Kidney epithelial cell (primary cell): ENCODE measurements at regions not wholly inside any gene's neighbourhood (a gene's known extent, or its start where the extent isn't known, plus 50 kb on each side); places are given as distances from the start of the nearest gene placed in this dataset.
"Not testable (repeated sequence)": the region's sequence is repeated elsewhere in the genome, so short reads cannot be mapped to it uniquely, and the experiment has no call there.

Experiments
- DNase-seq: peaks from one replicate; pipeline ENCODE4 v3.0.0-alpha.2; 2010; ENCODE audit warnings: low read depth
- H3K27me3 ChIP-seq: 2 replicates; pipeline ENCODE4 v1.6.0; 2011; ENCODE audit warnings: low read length; ENCODE audit not compliant: control insufficient read depth, insufficient read depth
- H3K36me3 ChIP-seq: 2 replicates; pipeline ENCODE4 v1.5.1; 2011; ENCODE audit warnings: low read length; ENCODE audit not compliant: control insufficient read depth, insufficient read depth
- H3K4me3 ChIP-seq: 2 replicates; pipeline ENCODE4 v1.5.1; 2011; ENCODE audit warnings: low read depth, mild to moderate bottlenecking, control low read depth, low read length
- TF ChIP-seq, protein P1 (sequence below): IDR thresholded peaks from 2 replicates; pipeline ENCODE4 v1.5.1; 2011; ENCODE audit warnings: mild to moderate bottlenecking, moderate library complexity, low read length, control low read depth, inconsistent platforms; ENCODE audit not compliant: insufficient read depth, poor library complexity, severe bottlenecking

DNA sequence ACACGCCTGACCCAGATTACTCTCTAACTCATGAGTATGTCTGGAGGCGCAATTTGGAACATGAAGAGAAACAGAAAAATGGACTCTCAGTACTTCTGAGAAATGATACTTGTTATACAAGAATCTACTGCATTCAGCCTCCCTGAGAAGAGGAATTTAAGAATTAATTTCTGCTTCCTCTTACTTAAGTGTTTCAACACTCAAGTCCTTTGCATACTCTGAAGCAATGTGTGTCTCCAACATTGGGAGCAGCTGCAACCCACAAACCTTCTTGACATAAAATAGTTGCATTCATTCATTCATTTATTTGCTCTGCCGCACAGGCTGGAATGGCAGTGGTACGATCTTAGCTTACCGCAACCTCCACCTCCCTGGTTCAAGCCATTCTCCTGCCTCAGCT lies 199.8 kb downstream of the NPIPA7 start:
- Histone ChIP-seq H3K27me3 (no peaks in the 10 kb centered on the region), H3K36me3 (no peaks in the 10 kb centered on the region), H3K4me3 (no peak overlapping the region)
- DNase-seq, result no peak
- TF ChIP-seq, protein P1, sequence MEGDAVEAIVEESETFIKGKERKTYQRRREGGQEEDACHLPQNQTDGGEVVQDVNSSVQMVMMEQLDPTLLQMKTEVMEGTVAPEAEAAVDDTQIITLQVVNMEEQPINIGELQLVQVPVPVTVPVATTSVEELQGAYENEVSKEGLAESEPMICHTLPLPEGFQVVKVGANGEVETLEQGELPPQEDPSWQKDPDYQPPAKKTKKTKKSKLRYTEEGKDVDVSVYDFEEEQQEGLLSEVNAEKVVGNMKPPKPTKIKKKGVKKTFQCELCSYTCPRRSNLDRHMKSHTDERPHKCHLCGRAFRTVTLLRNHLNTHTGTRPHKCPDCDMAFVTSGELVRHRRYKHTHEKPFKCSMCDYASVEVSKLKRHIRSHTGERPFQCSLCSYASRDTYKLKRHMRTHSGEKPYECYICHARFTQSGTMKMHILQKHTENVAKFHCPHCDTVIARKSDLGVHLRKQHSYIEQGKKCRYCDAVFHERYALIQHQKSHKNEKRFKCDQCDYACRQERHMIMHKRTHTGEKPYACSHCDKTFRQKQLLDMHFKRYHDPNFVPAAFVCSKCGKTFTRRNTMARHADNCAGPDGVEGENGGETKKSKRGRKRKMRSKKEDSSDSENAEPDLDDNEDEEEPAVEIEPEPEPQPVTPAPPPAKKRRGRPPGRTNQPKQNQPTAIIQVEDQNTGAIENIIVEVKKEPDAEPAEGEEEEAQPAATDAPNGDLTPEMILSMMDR, result no peak

DNA sequence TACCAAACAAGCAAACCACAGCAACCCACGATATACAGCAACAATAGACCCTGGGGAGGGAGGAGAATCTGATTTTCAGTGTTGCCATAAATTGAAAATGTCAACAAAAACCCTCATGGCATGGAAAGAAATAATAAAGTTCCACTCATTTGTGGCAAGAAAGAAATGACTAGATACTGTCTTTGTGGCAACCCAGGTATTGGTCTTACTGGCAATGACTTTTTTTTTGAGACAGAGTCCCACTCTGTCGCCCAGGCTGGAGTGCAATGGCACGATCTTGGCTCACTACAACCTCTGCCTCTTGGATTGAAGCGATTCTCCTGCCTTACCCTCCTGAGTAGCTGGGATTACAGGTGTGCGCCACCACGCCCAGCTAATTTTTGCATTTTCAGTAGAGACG lies 204.0 kb downstream of the NPIPA7 start:
- not testable (repeated sequence) for H3K36me3 ChIP-seq, H3K27me3 ChIP-seq, H3K4me3 ChIP-seq, DNase-seq

DNA sequence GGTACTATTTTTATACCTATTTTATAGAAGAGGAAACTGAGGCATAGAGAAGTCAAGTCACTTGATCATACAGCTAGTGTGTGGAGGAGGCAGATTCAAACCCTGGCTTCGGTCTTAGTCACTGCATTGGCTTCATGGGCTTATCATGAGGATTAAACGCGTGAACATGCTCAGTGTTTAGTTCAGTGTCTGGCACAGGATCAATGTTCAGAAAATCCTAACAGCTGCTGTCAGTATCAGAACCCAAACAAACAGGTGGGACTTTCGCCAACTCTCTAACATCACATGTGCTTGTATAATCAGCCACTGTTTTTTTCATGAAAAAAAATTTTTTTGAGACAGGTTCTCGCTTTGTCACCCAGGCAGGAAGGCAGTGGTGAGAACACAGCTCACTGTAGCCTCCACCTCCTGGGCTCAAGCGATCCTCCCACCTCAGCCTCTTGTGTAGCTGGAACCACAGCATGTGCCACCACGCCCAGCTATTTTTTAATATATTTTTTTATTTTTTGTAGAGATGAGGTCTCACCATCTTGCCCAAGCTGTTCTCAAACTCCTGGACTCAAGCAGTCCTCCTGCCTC lies 207.2 kb downstream of the NPIPA7 start:
- not testable (repeated sequence) for DNase-seq, H3K4me3 ChIP-seq, H3K27me3 ChIP-seq, H3K36me3 ChIP-seq

DNA sequence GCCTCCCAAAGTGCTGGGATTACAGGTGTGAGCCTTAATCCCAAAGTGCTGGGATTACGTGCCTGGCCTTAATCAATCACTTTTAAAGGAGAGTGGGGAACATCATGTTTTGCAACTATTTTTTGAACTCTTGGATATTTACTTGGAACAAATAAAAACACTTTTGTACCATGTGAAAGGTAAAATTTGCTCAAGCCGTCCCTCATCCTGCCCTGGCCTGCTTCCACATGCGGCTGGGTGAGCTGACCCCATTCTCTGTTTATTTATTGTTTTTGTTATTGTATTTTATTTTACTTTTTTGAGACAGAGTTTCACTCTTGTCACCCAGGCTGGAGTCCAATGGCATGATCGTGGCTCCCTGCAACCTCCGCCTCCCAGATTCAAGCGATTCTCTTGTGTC lies 208.0 kb downstream of the NPIPA7 start:
- not testable (repeated sequence) for H3K4me3 ChIP-seq, DNase-seq, H3K36me3 ChIP-seq, H3K27me3 ChIP-seq

DNA sequence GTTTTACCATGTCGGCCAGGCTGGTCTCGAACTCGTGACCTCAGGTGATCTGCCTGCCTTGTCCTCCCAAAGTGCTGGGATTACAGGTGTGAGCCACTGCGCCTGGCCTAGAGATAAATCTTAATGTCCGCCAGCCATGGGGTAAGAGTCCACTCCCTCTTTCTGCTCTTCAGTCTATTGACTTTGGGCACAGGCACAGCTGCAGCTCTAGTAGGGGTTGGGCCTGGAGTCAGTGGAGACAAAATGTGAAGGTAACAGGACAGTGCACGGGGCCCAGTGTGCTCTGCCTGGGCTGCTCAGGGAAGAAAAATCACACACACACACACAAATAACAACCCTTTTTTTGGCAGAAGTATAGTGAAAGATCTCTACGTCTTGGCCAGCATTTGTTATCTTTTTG lies 209.5 kb downstream of the NPIPA7 start:
- H3K27me3 ChIP-seq, H3K36me3 ChIP-seq, H3K4me3 ChIP-seq, DNase-seq: not testable (repeated sequence)

DNA sequence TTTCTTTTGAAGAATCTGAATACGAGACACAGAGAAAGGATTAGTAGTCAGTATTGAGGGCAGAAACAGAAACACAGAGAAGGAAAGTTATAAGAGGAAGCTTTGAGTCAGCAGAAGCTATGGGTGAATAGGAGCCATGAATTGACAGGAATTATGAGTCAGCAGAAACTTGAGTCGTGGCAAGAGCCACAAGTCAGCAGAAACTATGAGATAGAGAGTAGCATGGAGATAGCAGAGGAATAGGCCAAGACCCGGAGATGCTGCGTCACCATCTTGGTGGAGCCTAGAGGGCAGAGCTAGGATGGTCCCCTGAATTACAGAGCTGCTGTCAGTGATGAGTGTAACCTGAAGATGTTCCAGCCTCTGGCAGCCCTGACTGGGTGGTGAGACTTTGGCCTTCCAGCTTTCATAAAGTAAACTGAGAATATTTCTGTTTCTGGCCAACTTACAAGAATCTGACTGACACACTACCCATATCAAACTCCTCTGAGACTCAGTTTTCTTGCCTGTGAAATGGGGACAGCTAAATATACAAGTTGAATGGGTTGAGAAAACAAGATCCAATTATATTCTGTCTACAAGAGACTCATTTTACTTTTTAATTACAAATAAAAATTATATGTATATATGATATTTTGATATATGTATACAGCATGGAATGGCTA lies 211.8 kb downstream of the NPIPA7 start:
- not testable (repeated sequence) for H3K4me3 ChIP-seq, DNase-seq, H3K27me3 ChIP-seq, H3K36me3 ChIP-seq

DNA sequence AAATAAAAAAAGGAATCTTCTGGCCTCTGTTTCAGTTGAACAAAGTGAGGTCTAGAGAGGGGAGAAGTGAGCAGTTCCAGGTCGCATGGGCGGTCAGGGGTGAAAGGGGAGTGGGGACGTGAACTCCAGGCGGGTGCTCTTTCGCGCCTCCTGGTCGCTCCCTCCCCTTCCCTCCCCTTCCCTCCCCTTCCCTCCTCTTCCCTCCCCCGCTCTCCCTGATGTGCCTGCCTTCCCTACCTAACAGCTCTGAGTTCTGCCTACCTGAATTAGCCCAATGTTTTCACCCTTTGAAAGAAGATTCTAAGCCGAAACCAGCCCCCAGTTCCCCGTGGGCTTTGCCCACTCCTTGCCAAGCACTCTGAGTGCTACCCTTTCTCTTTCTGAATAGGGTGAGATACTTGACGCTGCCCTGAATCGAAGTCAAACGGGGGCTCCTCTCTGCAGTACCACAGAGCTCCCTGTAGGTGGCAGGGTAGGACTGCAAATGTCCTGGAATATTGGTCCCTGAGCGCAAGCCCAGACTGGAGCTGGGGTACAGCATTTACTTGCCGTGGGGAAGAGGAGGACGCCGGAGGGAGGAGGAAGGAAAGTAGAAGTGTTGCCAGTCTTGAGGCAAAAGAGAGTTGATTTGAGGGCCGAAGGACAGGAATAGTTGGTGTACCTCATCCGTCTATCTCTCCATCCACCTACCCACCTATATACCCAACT lies 214.4 kb downstream of the NPIPA7 start:
- TF ChIP-seq, protein P1, result peak; percentile 43
- not testable (repeated sequence) for H3K36me3 ChIP-seq, H3K4me3 ChIP-seq, H3K27me3 ChIP-seq, DNase-seq

DNA sequence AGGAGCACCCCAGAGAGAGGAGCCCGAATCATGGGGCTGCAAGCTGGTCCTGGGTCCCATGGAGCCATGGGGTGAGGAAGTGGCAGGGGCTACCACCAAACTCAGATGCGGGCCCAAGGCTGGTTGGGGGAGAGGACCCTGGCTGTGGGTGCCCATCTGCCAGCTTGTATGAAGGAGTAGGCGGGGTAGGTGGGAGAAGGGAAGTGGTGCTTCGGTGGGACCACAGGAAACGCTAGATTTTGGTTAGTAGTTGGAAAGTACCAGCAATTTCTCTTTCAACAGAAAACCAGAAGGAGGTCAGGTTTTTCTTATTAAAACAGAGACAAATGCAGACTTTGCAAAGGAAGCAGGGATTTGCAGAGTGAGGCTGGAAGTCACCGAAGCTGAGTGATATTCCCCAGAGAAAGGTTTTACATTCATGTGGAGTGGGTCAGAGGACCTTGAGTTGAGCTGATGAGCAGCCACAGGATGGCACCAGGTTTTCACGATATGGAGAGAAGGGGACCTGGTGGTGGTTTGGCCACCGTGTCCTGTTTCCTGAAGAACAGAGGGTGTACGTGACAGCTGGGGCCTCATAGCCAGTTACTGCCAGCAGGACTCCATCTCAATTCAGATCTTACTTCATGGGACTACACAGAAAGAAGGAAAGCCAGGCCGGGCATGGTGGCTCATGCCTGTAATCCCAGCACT lies 216.2 kb downstream of the NPIPA7 start:
- DNase-seq, H3K36me3 ChIP-seq, H3K4me3 ChIP-seq, H3K27me3 ChIP-seq: not testable (repeated sequence)

DNA sequence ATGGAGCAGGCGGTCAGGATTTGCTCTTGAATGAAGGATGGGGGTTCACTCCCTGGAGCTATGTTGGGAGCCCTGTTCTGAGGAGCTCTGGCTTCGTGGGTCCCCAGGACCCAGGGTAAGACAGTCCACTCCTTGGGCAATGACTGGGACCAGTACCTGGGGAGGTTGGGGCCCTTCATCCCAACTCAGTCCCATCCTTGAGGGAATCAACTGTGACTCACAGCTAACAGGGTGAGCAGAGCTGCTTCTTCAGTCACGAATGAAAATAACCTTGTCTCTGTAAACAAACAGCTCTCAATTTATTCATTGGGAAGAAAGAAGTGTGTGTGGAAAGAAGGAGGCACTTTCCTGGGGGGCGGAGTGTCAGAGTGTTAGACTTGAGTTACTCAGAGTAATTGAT lies 222.3 kb downstream of the NPIPA7 start:
- not testable (repeated sequence) for H3K4me3 ChIP-seq, H3K27me3 ChIP-seq, H3K36me3 ChIP-seq, DNase-seq

DNA sequence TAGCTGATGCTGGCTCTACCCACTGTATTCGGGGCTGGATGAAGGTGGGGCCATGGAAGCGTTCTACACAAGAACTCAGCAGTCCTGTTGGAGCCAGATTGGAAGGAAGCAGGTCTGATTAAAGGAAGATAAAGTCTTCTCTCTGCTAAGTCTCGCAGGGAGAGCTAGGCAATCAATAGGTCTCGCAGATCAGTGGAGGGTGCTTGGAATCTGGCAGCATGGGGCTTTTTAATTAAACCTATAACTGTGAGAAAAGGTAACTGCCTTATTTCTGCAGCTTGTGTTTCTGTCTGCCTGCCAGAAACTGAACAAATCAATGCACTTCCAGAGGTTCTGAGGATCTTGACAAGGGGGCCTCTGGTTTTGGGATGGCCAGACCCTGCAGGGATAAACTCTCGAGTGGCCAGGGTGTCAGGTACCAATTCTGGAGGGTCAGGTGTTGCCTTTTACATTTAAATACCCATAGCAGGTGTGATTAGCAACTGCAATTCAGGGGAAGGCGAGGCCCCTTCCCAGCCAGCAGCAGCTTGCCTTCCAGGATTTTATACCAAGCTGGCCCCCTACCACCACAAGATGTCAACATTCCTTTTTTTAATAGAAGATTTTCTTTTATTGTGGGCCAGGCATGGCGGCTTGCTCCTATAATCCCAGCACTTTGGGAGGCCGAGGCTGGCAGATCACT lies 228.6 kb downstream of the NPIPA7 start:
- H3K27me3 ChIP-seq, H3K4me3 ChIP-seq, H3K36me3 ChIP-seq, DNase-seq: not testable (repeated sequence)

DNA sequence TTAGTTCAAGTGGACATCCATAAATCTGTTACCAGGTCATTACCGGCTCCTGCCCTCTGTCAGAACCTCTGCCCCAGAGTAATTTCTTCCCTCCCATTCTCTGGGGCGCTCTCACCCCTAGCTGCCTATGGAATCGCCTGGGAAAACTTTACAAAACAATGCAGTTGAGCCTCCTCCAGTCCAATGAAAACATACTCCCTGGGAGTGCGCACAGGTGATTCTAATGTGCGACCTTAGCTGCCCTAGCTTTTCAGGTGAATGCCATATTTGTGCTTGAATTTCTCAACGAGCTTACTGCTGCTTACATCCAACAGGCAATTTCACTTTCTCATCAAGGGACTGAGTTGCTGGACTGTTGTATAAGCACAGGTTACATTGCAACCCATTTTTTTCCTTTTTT lies 230.7 kb downstream of the NPIPA7 start:
- not testable (repeated sequence) for DNase-seq, H3K36me3 ChIP-seq, H3K4me3 ChIP-seq, H3K27me3 ChIP-seq

DNA sequence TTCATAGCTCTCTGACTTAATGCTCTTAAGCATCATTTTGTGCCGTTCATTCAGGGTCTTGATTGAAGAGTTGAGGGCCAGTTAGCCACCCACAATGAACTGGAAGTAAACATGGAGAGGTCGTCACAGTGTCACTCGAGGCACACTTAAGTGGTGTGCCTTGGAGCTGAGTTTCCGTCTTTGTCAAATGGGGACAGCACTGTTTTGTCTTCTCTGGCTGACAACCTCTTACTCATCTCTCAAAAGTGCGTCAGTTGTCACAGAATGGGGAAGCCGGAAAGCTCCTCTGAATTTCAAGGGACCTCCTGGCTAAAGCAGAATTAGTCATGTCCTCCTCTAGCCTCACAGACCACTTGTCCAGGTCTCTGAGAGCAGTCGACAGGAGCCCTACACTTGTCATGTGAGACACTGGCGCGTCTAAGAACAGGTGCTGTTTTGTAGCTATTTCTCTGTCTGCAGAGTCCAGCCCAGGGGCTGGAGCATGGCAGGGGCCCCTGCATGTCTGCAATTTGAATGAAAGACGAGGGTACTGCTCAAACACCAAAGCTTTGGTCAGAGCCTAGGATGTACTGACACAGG lies 231.5 kb downstream of the NPIPA7 start:
- not testable (repeated sequence) for H3K36me3 ChIP-seq, H3K27me3 ChIP-seq, DNase-seq, H3K4me3 ChIP-seq
